GM19193 (cell line): ENCODE measurements at regions not wholly inside any gene's neighbourhood (a gene's known extent, or its start where the extent isn't known, plus 50 kb on each side); places are given as distances from the start of the nearest gene placed in this dataset.

Experiments
- POLR2A ChIP-seq: IDR thresholded peaks from 4 replicates; pipeline ENCODE4 v1.6.1; 2011; ENCODE audit not compliant: insufficient read depth, insufficient read length; ENCODE audit errors: extremely low read depth

GRCh38 chr17:77454242-77455095 lies 313.7 kb downstream of the SEC14L1 start:
- TF ChIP-seq POLR2A = peak; percentile 5

GRCh38 chr17:77455111-77455890 lies 314.5 kb downstream of the SEC14L1 start:
- TF ChIP-seq POLR2A = no peak

- no peak for TF ChIP-seq POLR2A
These were observed 315.1 kb downstream of the SEC14L1 start for GRCh38 chr17:77455891-77456260.

GRCh38 chr17:77456271-77456950 lies 315.6 kb downstream of the SEC14L1 start:
- no peak for TF ChIP-seq POLR2A

GRCh38 chr17:77456951-77457548 lies 316.3 kb downstream of the SEC14L1 start:
- TF ChIP-seq POLR2A = no peak

- TF ChIP-seq POLR2A = no peak
These were observed 316.9 kb downstream of the SEC14L1 start for GRCh38 chr17:77457572-77458201.

- TF ChIP-seq POLR2A = peak; percentile 20
These were observed 317.6 kb downstream of the SEC14L1 start for GRCh38 chr17:77458202-77459017.

GRCh38 chr17:77459018-77459755 lies 318.4 kb downstream of the SEC14L1 start:
- peak; percentile 6 for TF ChIP-seq POLR2A

GRCh38 chr17:77460514-77461046 lies 319.8 kb downstream of the SEC14L1 start:
- no peak for TF ChIP-seq POLR2A

- peak; percentile 34 for TF ChIP-seq POLR2A
These were observed 320.7 kb downstream of the SEC14L1 start for GRCh38 chr17:77461277-77462057.

GRCh38 chr17:77462090-77462489 lies 321.3 kb downstream of the SEC14L1 start:
- peak; percentile 43 for TF ChIP-seq POLR2A

- no peak for TF ChIP-seq POLR2A
These were observed 322.1 kb downstream of the SEC14L1 start for GRCh38 chr17:77462553-77463497.
